ENCODE measurements at regions not wholly inside any gene's neighbourhood (a gene's known extent, or its start where the extent isn't known, plus 50 kb on each side); places are given as distances from the start of the nearest gene placed in this dataset.

DNA sequence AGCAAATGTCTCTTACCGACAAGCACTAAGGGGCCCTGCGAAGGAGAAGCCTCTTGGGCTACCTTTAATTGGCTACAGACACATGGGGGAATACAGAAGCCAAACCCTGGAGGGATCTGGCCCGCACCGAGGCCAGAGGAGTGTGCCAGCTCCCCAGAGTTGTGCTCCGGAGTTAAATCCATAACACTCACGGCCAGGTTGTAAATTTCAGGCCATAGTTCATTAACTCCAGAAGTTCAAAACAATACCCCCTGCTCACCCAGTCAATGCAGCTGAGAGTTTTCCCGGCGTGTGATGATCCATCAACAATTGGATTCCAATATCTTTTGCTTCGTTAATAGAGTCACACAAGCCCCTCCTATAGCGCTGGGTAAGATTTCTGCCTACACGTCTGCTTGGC, 371.5 kb downstream of the NXPE2 start:
- ATAC-seq (no peak), DNase-seq (ENCODE audit: low read depth, low spot score) (no peak)
- ChIA-PET POLR2A (no interaction called here), RAD21 (ENCODE audit: low non-redundant PET in 1 of 2, low total read pairs in 2 of 2, uncharacterized antibody in 2 of 2, unreplicated experiment in 2 of 2) (no interaction called here), CTCF (no interaction called here)
- no peak overlapping the region for H3K4me3 ChIP-seq (replicated peaks in 1 of 2; ENCODE audit: low read depth in 1 of 2, low read length in 2 of 2)
- no peak overlapping the region for H3K4me2 ChIP-seq (ENCODE audit: low read length)
- TF ChIP-seq, protein P1, sequence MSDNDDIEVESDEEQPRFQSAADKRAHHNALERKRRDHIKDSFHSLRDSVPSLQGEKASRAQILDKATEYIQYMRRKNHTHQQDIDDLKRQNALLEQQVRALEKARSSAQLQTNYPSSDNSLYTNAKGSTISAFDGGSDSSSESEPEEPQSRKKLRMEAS (IDR thresholded peaks at IDR 0.05): no peak
- TF ChIP-seq, protein P2, sequence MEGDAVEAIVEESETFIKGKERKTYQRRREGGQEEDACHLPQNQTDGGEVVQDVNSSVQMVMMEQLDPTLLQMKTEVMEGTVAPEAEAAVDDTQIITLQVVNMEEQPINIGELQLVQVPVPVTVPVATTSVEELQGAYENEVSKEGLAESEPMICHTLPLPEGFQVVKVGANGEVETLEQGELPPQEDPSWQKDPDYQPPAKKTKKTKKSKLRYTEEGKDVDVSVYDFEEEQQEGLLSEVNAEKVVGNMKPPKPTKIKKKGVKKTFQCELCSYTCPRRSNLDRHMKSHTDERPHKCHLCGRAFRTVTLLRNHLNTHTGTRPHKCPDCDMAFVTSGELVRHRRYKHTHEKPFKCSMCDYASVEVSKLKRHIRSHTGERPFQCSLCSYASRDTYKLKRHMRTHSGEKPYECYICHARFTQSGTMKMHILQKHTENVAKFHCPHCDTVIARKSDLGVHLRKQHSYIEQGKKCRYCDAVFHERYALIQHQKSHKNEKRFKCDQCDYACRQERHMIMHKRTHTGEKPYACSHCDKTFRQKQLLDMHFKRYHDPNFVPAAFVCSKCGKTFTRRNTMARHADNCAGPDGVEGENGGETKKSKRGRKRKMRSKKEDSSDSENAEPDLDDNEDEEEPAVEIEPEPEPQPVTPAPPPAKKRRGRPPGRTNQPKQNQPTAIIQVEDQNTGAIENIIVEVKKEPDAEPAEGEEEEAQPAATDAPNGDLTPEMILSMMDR (IDR thresholded peaks at IDR 0.05 in 2 of 3, conservative IDR thresholded peaks at IDR 0.05 in 1 of 3; ENCODE audit: borderline replicate concordance in 1 of 3, insufficient read depth in 1 of 3, low read depth in 2 of 3, low read length in 2 of 3): no peak
- no peak for TF ChIP-seq ZNF274 (IDR thresholded peaks at IDR 0.05; ENCODE audit: low read depth, low read length)
- TF ChIP-seq YY1 (IDR thresholded peaks at IDR 0.05; ENCODE audit: extremely low read depth, insufficient replicate concordance, low read depth, low read length): no peak
- no peak for TF ChIP-seq JUND (IDR thresholded peaks at IDR 0.05)
- TF ChIP-seq CEBPB (IDR thresholded peaks at IDR 0.05; ENCODE audit: low read depth): no peak
- no peak for TF ChIP-seq FOSL1 (IDR thresholded peaks at IDR 0.05; ENCODE audit: low read depth)
- no peak for TF ChIP-seq TCF7L2 (IDR thresholded peaks at IDR 0.05; ENCODE audit: borderline replicate concordance, extremely low read depth, insufficient read depth, insufficient read length)
- no peak for TF ChIP-seq EZH2phosphoT487 (IDR thresholded peaks at IDR 0.05; ENCODE audit: borderline replicate concordance)
- no peak for TF ChIP-seq EZH2 (IDR thresholded peaks at IDR 0.05)
- TF ChIP-seq ELF1 (IDR thresholded peaks at IDR 0.05; ENCODE audit: borderline replicate concordance, low read depth): no peak
- TF ChIP-seq CBX3 (IDR thresholded peaks at IDR 0.05; ENCODE audit: low read depth): no peak
- no peak for TF ChIP-seq SP1 (IDR thresholded peaks at IDR 0.05; ENCODE audit: low read depth)
- TF ChIP-seq, protein P3, sequence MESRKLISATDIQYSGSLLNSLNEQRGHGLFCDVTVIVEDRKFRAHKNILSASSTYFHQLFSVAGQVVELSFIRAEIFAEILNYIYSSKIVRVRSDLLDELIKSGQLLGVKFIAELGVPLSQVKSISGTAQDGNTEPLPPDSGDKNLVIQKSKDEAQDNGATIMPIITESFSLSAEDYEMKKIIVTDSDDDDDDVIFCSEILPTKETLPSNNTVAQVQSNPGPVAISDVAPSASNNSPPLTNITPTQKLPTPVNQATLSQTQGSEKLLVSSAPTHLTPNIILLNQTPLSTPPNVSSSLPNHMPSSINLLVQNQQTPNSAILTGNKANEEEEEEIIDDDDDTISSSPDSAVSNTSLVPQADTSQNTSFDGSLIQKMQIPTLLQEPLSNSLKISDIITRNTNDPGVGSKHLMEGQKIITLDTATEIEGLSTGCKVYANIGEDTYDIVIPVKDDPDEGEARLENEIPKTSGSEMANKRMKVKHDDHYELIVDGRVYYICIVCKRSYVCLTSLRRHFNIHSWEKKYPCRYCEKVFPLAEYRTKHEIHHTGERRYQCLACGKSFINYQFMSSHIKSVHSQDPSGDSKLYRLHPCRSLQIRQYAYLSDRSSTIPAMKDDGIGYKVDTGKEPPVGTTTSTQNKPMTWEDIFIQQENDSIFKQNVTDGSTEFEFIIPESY (IDR thresholded peaks at IDR 0.05; ENCODE audit: extremely low read depth, insufficient replicate concordance, low read length): no peak
- TF ChIP-seq, protein P4, sequence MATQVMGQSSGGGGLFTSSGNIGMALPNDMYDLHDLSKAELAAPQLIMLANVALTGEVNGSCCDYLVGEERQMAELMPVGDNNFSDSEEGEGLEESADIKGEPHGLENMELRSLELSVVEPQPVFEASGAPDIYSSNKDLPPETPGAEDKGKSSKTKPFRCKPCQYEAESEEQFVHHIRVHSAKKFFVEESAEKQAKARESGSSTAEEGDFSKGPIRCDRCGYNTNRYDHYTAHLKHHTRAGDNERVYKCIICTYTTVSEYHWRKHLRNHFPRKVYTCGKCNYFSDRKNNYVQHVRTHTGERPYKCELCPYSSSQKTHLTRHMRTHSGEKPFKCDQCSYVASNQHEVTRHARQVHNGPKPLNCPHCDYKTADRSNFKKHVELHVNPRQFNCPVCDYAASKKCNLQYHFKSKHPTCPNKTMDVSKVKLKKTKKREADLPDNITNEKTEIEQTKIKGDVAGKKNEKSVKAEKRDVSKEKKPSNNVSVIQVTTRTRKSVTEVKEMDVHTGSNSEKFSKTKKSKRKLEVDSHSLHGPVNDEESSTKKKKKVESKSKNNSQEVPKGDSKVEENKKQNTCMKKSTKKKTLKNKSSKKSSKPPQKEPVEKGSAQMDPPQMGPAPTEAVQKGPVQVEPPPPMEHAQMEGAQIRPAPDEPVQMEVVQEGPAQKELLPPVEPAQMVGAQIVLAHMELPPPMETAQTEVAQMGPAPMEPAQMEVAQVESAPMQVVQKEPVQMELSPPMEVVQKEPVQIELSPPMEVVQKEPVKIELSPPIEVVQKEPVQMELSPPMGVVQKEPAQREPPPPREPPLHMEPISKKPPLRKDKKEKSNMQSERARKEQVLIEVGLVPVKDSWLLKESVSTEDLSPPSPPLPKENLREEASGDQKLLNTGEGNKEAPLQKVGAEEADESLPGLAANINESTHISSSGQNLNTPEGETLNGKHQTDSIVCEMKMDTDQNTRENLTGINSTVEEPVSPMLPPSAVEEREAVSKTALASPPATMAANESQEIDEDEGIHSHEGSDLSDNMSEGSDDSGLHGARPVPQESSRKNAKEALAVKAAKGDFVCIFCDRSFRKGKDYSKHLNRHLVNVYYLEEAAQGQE (IDR thresholded peaks at IDR 0.05; ENCODE audit: low read depth): no peak
- no peak for TF ChIP-seq RAD21 (IDR thresholded peaks at IDR 0.05; ENCODE audit: low read depth)
- H2AFZ ChIP-seq (ENCODE audit: low read depth, low read length, poor library complexity, severe bottlenecking): no peak overlapping the region
- H3K27me3 ChIP-seq (ENCODE audit: insufficient read depth, low read length): no peaks in the 10 kb centered on the region
- H3K9ac ChIP-seq (ENCODE audit: low read length): no peak overlapping the region
- no peaks in the 10 kb centered on the region; a peak in 2 of 4 replicates for H3K9me3 ChIP-seq (ENCODE audit: control insufficient read depth in 1 of 2, insufficient read depth in 1 of 2, low read depth in 1 of 2, low read length in 2 of 2)
- no peaks in the 10 kb centered on the region for H3K79me2 ChIP-seq (ENCODE audit: insufficient read depth, low read length)
- H3K27ac ChIP-seq (ENCODE audit: low read depth, low read length): no peak overlapping the region
- intact Hi-C loops (cut with micrococcal nuclease): no loop called here
- no peaks in the 10 kb centered on the region for H3K9me2 ChIP-seq (ENCODE audit: insufficient read depth)
- H3K4me1 ChIP-seq (ENCODE audit: control insufficient read depth in 1 of 2, insufficient read depth in 2 of 2, low read length in 2 of 2): no peaks in the 10 kb centered on the region
- BruUV-seq (replicated peaks): no TSS peak
- no peaks in the 10 kb centered on the region for H3K36me3 ChIP-seq (ENCODE audit: control insufficient read depth in 1 of 2, insufficient read depth in 2 of 2, low read length in 2 of 2)
- no peaks in the 10 kb centered on the region for H4K20me1 ChIP-seq (ENCODE audit: insufficient read depth)

Measured in HCT116 (cell line).